ENCODE measurements at regions not wholly inside any gene's neighbourhood (a gene's known extent, or its start where the extent isn't known, plus 50 kb on each side); places are given as distances from the start of the nearest gene placed in this dataset.

- Histone ChIP-seq H2AFZ (ENCODE audit: low read length, unreplicated experiment) (no peak overlapping the region), H3K4me1 (ENCODE audit: control insufficient read depth, insufficient read depth, low read length, unreplicated experiment) (no peaks in the 10 kb centered on the region)
Measured at GRCh38 chr3:180135101-180135500, 98.4 kb upstream of the PEX5L start.

GRCh38 chr3:180138871-180139270 lies 102.1 kb upstream of the PEX5L start:
- no peaks in the 10 kb centered on the region for H3K4me1 ChIP-seq (ENCODE audit: control insufficient read depth, insufficient read depth, low read length, unreplicated experiment)
- H2AFZ ChIP-seq (ENCODE audit: low read length, unreplicated experiment): no peak overlapping the region
- H3K36me3 ChIP-seq (ENCODE audit: insufficient read depth, low read length): no peaks in the 10 kb centered on the region
- H3K4me3 ChIP-seq (ENCODE audit: low read depth, low read length): no peak overlapping the region
- no peak overlapping the region for H3K27ac ChIP-seq (ENCODE audit: low read depth, low read length)
- no peaks in the 10 kb centered on the region for H3K27me3 ChIP-seq (ENCODE audit: insufficient read depth, low read length)
- no peaks in the 10 kb centered on the region for H3K79me2 ChIP-seq (ENCODE audit: control insufficient read depth, insufficient read depth, low read length, unreplicated experiment)

More at GRCh38 chr3:180135101-180135500, 98.4 kb upstream of the PEX5L start:
- no peak overlapping the region for H3K4me3 ChIP-seq (ENCODE audit: low read depth, low read length)
- no peaks in the 10 kb centered on the region for H3K79me2 ChIP-seq (ENCODE audit: control insufficient read depth, insufficient read depth, low read length, unreplicated experiment)
- H3K27me3 ChIP-seq (ENCODE audit: insufficient read depth, low read length): no peaks in the 10 kb centered on the region
- H3K36me3 ChIP-seq (ENCODE audit: insufficient read depth, low read length): no peaks in the 10 kb centered on the region
- no peak overlapping the region for H3K27ac ChIP-seq (ENCODE audit: low read depth, low read length)

DNA sequence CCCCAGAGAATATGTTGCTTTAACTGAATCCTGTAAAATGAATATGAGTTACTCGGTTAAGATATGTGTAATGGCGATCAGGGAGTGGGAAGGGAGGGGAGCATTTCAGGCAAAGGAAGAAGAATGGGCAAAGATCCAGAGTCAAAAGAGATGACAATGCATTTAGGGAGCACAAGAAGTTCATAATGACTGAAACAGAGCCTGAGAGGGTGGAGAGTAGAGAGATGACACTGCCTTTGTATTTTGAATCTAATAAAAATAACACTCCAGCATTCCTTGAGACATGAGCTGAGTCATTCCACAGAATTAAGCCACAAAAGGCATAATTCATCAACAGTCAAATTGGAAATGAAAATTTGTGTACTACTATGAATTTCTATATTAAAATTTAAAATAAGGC lies 105.3 kb upstream of the PEX5L start:
- Histone ChIP-seq H3K36me3 (ENCODE audit: insufficient read depth, low read length) (no peaks in the 10 kb centered on the region), H3K27ac (ENCODE audit: low read depth, low read length) (no peak overlapping the region), H3K4me1 (ENCODE audit: control insufficient read depth, insufficient read depth, low read length, unreplicated experiment) (no peaks in the 10 kb centered on the region), H2AFZ (ENCODE audit: low read length, unreplicated experiment) (no peak overlapping the region), H3K79me2 (ENCODE audit: control insufficient read depth, insufficient read depth, low read length, unreplicated experiment) (no peaks in the 10 kb centered on the region), H3K4me3 (ENCODE audit: low read depth, low read length) (no peak overlapping the region), H3K27me3 (ENCODE audit: insufficient read depth, low read length) (no peaks in the 10 kb centered on the region)

- no peaks in the 10 kb centered on the region for H3K36me3 ChIP-seq (ENCODE audit: insufficient read depth, low read length)
Measured at GRCh38 chr3:180142472-180142871, 105.7 kb upstream of the PEX5L start.

DNA sequence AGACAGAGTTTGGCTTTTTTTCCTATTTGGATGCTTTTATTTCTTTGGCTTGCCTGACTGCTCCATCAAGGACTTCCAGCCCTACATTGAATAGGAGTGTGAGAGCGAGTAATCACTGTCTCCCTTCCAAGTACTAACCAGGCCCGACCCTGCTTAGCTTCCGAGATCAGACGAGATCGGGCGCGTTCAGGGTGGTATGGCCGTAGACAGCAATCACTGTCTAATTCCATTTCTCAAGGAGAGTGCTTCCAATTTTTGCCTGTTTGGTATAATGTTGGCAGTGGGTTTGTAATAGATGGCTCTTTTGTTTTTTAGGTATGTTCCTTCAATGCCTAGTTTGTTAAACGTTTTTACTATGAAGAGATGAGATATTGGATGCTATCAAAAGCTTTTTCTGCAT lies 125.0 kb upstream of the PEX5L start:
- Histone ChIP-seq H2AFZ (ENCODE audit: low read length, unreplicated experiment) (no peak overlapping the region), H3K27ac (ENCODE audit: low read depth, low read length) (no peak overlapping the region), H3K79me2 (ENCODE audit: control insufficient read depth, insufficient read depth, low read length, unreplicated experiment) (no peaks in the 10 kb centered on the region), H3K36me3 (ENCODE audit: insufficient read depth, low read length) (no peaks in the 10 kb centered on the region), H3K4me1 (ENCODE audit: control insufficient read depth, insufficient read depth, low read length, unreplicated experiment) (no peaks in the 10 kb centered on the region), H3K4me3 (ENCODE audit: low read depth, low read length) (no peak overlapping the region), H3K27me3 (ENCODE audit: insufficient read depth, low read length) (no peaks in the 10 kb centered on the region)

More at GRCh38 chr3:180142472-180142871, 105.7 kb upstream of the PEX5L start:
- Histone ChIP-seq H3K27ac (ENCODE audit: low read depth, low read length) (no peak overlapping the region), H3K4me3 (ENCODE audit: low read depth, low read length) (no peak overlapping the region), H2AFZ (ENCODE audit: low read length, unreplicated experiment) (no peak overlapping the region), H3K79me2 (ENCODE audit: control insufficient read depth, insufficient read depth, low read length, unreplicated experiment) (no peaks in the 10 kb centered on the region), H3K27me3 (ENCODE audit: insufficient read depth, low read length) (no peaks in the 10 kb centered on the region), H3K4me1 (ENCODE audit: control insufficient read depth, insufficient read depth, low read length, unreplicated experiment) (no peaks in the 10 kb centered on the region)

DNA sequence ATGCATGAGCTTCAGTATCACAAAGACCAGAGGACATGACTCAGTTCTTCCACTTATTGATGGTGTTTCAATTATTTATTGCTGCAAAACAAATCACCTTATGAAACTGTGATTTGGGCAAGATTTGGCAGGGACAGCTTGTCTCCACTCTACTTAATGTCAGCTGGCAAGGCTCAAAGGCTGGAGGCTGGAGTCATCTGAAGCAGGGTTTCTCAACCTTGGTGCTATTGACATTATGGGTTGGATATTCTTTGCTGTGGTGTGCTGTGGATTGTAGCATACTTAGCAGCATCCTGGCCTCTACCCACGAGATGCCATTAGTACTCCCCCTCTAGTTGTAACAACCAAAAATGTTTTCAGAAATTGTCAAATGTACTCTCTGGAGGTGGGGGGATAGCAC lies 138.8 kb upstream of the PEX5L start:
- Histone ChIP-seq H3K4me3 (ENCODE audit: low read depth, low read length) (no peak overlapping the region), H3K27me3 (ENCODE audit: insufficient read depth, low read length) (no peaks in the 10 kb centered on the region), H3K4me1 (ENCODE audit: control insufficient read depth, insufficient read depth, low read length, unreplicated experiment) (no peaks in the 10 kb centered on the region), H3K79me2 (ENCODE audit: control insufficient read depth, insufficient read depth, low read length, unreplicated experiment) (no peaks in the 10 kb centered on the region), H2AFZ (ENCODE audit: low read length, unreplicated experiment) (no peak overlapping the region), H3K36me3 (ENCODE audit: insufficient read depth, low read length) (no peaks in the 10 kb centered on the region), H3K27ac (ENCODE audit: low read depth, low read length) (no peak overlapping the region)

DNA sequence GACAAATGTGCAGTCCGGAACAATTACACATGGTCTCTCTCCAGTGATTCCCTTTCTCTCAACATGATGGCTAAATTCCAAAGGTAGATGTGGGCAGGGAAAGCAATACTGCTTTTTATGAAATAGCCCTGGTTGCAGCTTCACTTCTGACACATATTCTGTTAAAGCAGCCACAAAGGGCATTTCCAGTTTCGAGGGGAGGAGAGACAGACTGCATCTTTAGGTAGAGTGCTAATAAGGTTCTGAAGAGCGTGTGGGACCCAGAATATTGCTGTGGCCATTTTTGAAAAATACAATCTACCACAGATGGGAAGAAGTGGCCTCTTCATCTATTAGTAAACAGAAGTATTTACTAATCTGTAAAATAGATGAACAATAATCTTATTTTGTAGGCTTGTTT lies 139.3 kb upstream of the PEX5L start:
- Histone ChIP-seq H3K27ac (ENCODE audit: low read depth, low read length) (no peak overlapping the region), H3K4me3 (ENCODE audit: low read depth, low read length) (no peak overlapping the region), H2AFZ (ENCODE audit: low read length, unreplicated experiment) (no peak overlapping the region), H3K36me3 (ENCODE audit: insufficient read depth, low read length) (no peaks in the 10 kb centered on the region), H3K27me3 (ENCODE audit: insufficient read depth, low read length) (no peaks in the 10 kb centered on the region), H3K4me1 (ENCODE audit: control insufficient read depth, insufficient read depth, low read length, unreplicated experiment) (no peaks in the 10 kb centered on the region), H3K79me2 (ENCODE audit: control insufficient read depth, insufficient read depth, low read length, unreplicated experiment) (no peaks in the 10 kb centered on the region)

DNA sequence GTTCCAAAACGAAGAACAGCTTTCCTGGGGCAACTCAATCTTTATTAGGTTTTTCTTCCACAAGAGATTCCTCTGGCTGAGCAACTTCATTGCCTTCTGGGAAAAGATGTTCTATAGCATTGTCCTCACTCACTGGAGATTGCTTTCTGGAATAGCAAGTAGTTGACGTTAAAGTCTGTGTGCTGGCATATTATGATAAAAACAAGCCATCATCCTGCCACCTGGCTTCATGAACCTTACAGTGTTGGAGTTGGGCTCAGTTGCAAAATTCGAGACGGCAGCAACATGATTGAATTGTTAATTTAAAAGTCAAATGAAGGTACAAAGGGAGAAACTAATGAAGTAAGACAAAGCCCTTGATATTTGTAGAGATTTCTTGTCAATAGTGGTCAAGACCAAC lies 140.5 kb upstream of the PEX5L start:
- Histone ChIP-seq H3K27ac (ENCODE audit: low read depth, low read length) (no peak overlapping the region), H3K79me2 (ENCODE audit: control insufficient read depth, insufficient read depth, low read length, unreplicated experiment) (no peaks in the 10 kb centered on the region), H3K27me3 (ENCODE audit: insufficient read depth, low read length) (no peaks in the 10 kb centered on the region), H3K4me3 (ENCODE audit: low read depth, low read length) (no peak overlapping the region), H3K4me1 (ENCODE audit: control insufficient read depth, insufficient read depth, low read length, unreplicated experiment) (no peaks in the 10 kb centered on the region), H2AFZ (ENCODE audit: low read length, unreplicated experiment) (no peak overlapping the region), H3K36me3 (ENCODE audit: insufficient read depth, low read length) (no peaks in the 10 kb centered on the region)

GRCh38 chr3:180179562-180179961 lies 142.8 kb upstream of the PEX5L start:
- Histone ChIP-seq H3K27me3 (ENCODE audit: insufficient read depth, low read length) (no peaks in the 10 kb centered on the region), H2AFZ (ENCODE audit: low read length, unreplicated experiment) (no peak overlapping the region), H3K79me2 (ENCODE audit: control insufficient read depth, insufficient read depth, low read length, unreplicated experiment) (no peaks in the 10 kb centered on the region)

GRCh38 chr3:180180795-180181194 lies 144.1 kb upstream of the PEX5L start:
- Histone ChIP-seq H3K27ac (ENCODE audit: low read depth, low read length) (no peak overlapping the region), H3K4me1 (ENCODE audit: control insufficient read depth, insufficient read depth, low read length, unreplicated experiment) (no peaks in the 10 kb centered on the region), H3K36me3 (ENCODE audit: insufficient read depth, low read length) (no peaks in the 10 kb centered on the region), H3K4me3 (ENCODE audit: low read depth, low read length) (peak overlapping the region; percentile 9; the same call in 1 of the 2 replicates), H3K79me2 (ENCODE audit: control insufficient read depth, insufficient read depth, low read length, unreplicated experiment) (no peaks in the 10 kb centered on the region), H3K27me3 (ENCODE audit: insufficient read depth, low read length) (no peaks in the 10 kb centered on the region), H2AFZ (ENCODE audit: low read length, unreplicated experiment) (no peak overlapping the region)

More at GRCh38 chr3:180179562-180179961, 142.8 kb upstream of the PEX5L start:
- Histone ChIP-seq H3K4me3 (ENCODE audit: low read depth, low read length) (no peak overlapping the region), H3K4me1 (ENCODE audit: control insufficient read depth, insufficient read depth, low read length, unreplicated experiment) (no peaks in the 10 kb centered on the region), H3K27ac (ENCODE audit: low read depth, low read length) (no peak overlapping the region), H3K36me3 (ENCODE audit: insufficient read depth, low read length) (no peaks in the 10 kb centered on the region)

DNA sequence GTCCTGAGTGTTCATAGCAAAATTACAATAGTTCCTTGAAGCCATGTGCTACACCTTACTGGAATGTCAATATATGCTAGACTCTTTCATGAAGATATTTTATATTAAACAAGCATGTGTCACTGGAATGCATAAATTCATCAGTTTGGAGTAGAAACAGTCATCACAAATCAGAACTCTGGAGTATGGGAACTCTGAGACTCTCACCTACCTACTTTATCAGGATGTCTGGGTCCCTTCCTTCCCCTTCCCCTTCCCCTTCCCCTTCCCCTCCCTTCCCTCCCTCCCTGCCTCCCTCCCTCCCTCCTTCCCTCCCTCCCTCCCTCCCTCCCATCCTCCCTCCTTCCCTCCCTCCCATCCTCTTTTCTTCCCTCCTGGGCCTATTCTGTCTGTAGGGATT lies 144.7 kb upstream of the PEX5L start:
- no peaks in the 10 kb centered on the region for H3K27me3 ChIP-seq (ENCODE audit: insufficient read depth, low read length)
- no peaks in the 10 kb centered on the region for H3K36me3 ChIP-seq (ENCODE audit: insufficient read depth, low read length)
- H3K4me1 ChIP-seq (ENCODE audit: control insufficient read depth, insufficient read depth, low read length, unreplicated experiment): no peaks in the 10 kb centered on the region
- H3K4me3 ChIP-seq (ENCODE audit: low read depth, low read length): no peak overlapping the region
- H3K79me2 ChIP-seq (ENCODE audit: control insufficient read depth, insufficient read depth, low read length, unreplicated experiment): no peaks in the 10 kb centered on the region
- H3K27ac ChIP-seq (ENCODE audit: low read depth, low read length): no peak overlapping the region
- no peak overlapping the region for H2AFZ ChIP-seq (ENCODE audit: low read length, unreplicated experiment)

Measured in ACC112 (cell line).